H1 (cell line): ENCODE measurements at regions not wholly inside any gene's neighbourhood (a gene's known extent, or its start where the extent isn't known, plus 50 kb on each side); places are given as distances from the start of the nearest gene placed in this dataset.

Experiments
- CTCF ChIA-PET: fragments of 300-600 bp; sonication (Branson Sonifier 250); formaldehyde crosslinking; loops from one replicate; lab custom pipeline; 2021; ENCODE audit not compliant: partially characterized antibody; lab: Charles Lee
- POLR2A ChIA-PET: fragments of 300-600 bp; sonication (Branson Sonifier 250); formaldehyde crosslinking; loops from one replicate; lab custom pipeline; 2021; ENCODE audit warnings: inconsistent platforms; ENCODE audit not compliant: partially characterized antibody; lab: Charles Lee
- DNase-seq, 2 experiments: peaks; one replicate each; pipeline versions ENCODE4 v3.0.0 to v3.0.0-alpha.2; 2010 to 2022; ENCODE audit warnings: low spot score in 2 of 2, low read depth in 1 of 2, mixed read lengths in 1 of 2
- FAIRE-seq: peaks from 2 replicates; lab custom pipeline; 2011; peaks lifted over from hg19 to GRCh38; lab: Jason Lieb, UNC
- H2AFZ ChIP-seq: 2 replicates; pipeline ENCODE4 v1.8.1; 2012; ENCODE audit warnings: low read length, inconsistent platforms
- H2AK5ac ChIP-seq: 2 replicates; pipeline ENCODE4 v1.6.1; 2013; ENCODE audit warnings: low read depth, low read length
- H2BK120ac ChIP-seq: replicated peaks from 2 replicates; pipeline ENCODE3; 2013; ENCODE audit warnings: low read depth, low read length, inconsistent platforms
- H2BK12ac ChIP-seq: 2 replicates; pipeline ENCODE4 v1.6.1; 2013; ENCODE audit warnings: low read depth, low read length
- H2BK15ac ChIP-seq: 2 replicates; pipeline ENCODE4 v1.6.1; 2013; ENCODE audit warnings: low read length
- H2BK20ac ChIP-seq: 2 replicates; pipeline ENCODE4 v1.6.1; 2013; ENCODE audit warnings: low read length
- H2BK5ac ChIP-seq: 2 replicates; pipeline ENCODE4 v1.6.1; 2013; ENCODE audit warnings: low read depth, low read length
- H3K14ac ChIP-seq: 2 replicates; pipeline ENCODE4 v1.6.1; 2013; ENCODE audit warnings: inconsistent platforms; ENCODE audit not compliant: insufficient read length
- H3K18ac ChIP-seq: 2 replicates; pipeline ENCODE4 v1.6.1; 2013; ENCODE audit warnings: low read length; ENCODE audit errors: extremely low read depth
- H3K23ac ChIP-seq: 2 replicates; pipeline ENCODE4 v1.6.1; 2013; ENCODE audit warnings: inconsistent platforms; ENCODE audit not compliant: insufficient read length
- H3K23me2 ChIP-seq: 2 replicates; pipeline ENCODE4 v1.6.1; 2013; ENCODE audit warnings: low read depth, low read length
- H3K27ac ChIP-seq: 2 replicates; pipeline ENCODE4 v1.6.1; 2011; ENCODE audit warnings: low read depth, low read length, inconsistent platforms
- H3K27me3 ChIP-seq, 4 experiments: replicated peaks in 1 of 4; 1 replicate in 1 of 4; 2 replicates in 3 of 4; pipeline versions ENCODE4 v1.6.1 to v1.8.1; 2011 to 2013; ENCODE audit warnings: low read length in 3 of 4, mild to moderate bottlenecking in 3 of 4, inconsistent platforms in 2 of 4, mixed read lengths in 2 of 4, moderate library complexity in 1 of 4; ENCODE audit not compliant: control insufficient read depth in 3 of 4, insufficient read depth in 3 of 4; ENCODE audit errors: extremely low read depth in 1 of 4
- H3K36me3 ChIP-seq, 4 experiments: 2 replicates each; pipeline versions ENCODE4 v1.6.1 to v1.8.1; 2011 to 2013; ENCODE audit warnings: mild to moderate bottlenecking in 4 of 4, low read length in 3 of 4, moderate library complexity in 2 of 4, control low read depth in 1 of 4, inconsistent platforms in 1 of 4; ENCODE audit not compliant: insufficient read depth in 4 of 4, control insufficient read depth in 2 of 4
- H3K4ac ChIP-seq: replicated peaks from 2 replicates; pipeline ENCODE3; 2013; ENCODE audit warnings: low read length, low read depth, mixed read lengths, inconsistent platforms; ENCODE audit not compliant: insufficient read length
- H3K4me1 ChIP-seq, 4 experiments: replicated peaks in 1 of 4; 1 replicate in 1 of 4; 2 replicates in 3 of 4; pipeline versions ENCODE4 v1.6.1 to v1.8.1; 2011 to 2013; ENCODE audit warnings: low read length in 3 of 4, inconsistent platforms in 2 of 4, mixed read lengths in 1 of 4; ENCODE audit not compliant: insufficient read depth in 4 of 4, control insufficient read depth in 3 of 4
- H3K4me2 ChIP-seq, 2 experiments: 2 replicates each; pipeline versions ENCODE4 v1.6.1 to v1.8.1; 2011 to 2013; ENCODE audit warnings: low read depth in 2 of 2, low read length in 2 of 2, control low read depth in 1 of 2, inconsistent platforms in 1 of 2, mild to moderate bottlenecking in 1 of 2; ENCODE audit not compliant: insufficient read depth in 1 of 2
- H3K4me3 ChIP-seq, 4 experiments: fragments of 200-600, 300-600 bp in 1 of 4; sonication (generic), shearing (Covaris generic), sonication (Bioruptor Twin) in 1 of 4; 2 replicates each; pipeline versions ENCODE4 v1.5.1 to v1.8.1; 2011 to 2016; ENCODE audit warnings: low read length in 4 of 4, low read depth in 3 of 4, control low read depth in 2 of 4, inconsistent platforms in 2 of 4, mild to moderate bottlenecking in 2 of 4, mixed read lengths in 1 of 4, moderate library complexity in 1 of 4; ENCODE audit not compliant: insufficient read depth in 2 of 4; ENCODE audit errors: extremely low read depth in 1 of 4
- H3K56ac ChIP-seq: replicated peaks from 2 replicates; pipeline ENCODE3; 2013; ENCODE audit warnings: low read depth, mild to moderate bottlenecking, mixed read lengths, low read length, inconsistent platforms; ENCODE audit not compliant: insufficient read length
- H3K79me1 ChIP-seq: 2 replicates; pipeline ENCODE4 v1.6.1; 2013; ENCODE audit warnings: low read depth, low read length, control low read depth
- H3K79me2 ChIP-seq, 2 experiments: 2 replicates each; pipeline versions ENCODE4 v1.6.1 to v1.8.1; 2012 to 2013; ENCODE audit warnings: low read length in 2 of 2, mild to moderate bottlenecking in 2 of 2, inconsistent platforms in 1 of 2; ENCODE audit not compliant: insufficient read depth in 2 of 2, control insufficient read depth in 1 of 2
- H3K9ac ChIP-seq, 4 experiments: replicated peaks in 1 of 4; 1 replicate in 1 of 4; 2 replicates in 3 of 4; pipeline versions ENCODE4 v1.6.1 to v1.8.1; 2011 to 2013; ENCODE audit warnings: low read depth in 3 of 4, low read length in 3 of 4, control low read depth in 2 of 4, mild to moderate bottlenecking in 2 of 4, moderate library complexity in 2 of 4, inconsistent platforms in 1 of 4; ENCODE audit errors: extremely low read depth in 1 of 4
- H3K9me3 ChIP-seq, 2 experiments: 2 replicates each; pipeline versions ENCODE4 v1.6.1 to v1.8.1; 2012 to 2013; ENCODE audit warnings: mild to moderate bottlenecking in 2 of 2, moderate library complexity in 2 of 2, control low read depth in 1 of 2, inconsistent platforms in 1 of 2, low read depth in 1 of 2, low read length in 1 of 2, mixed read lengths in 1 of 2; ENCODE audit not compliant: insufficient read depth in 2 of 2
- H4K20me1 ChIP-seq, 2 experiments: replicated peaks in 1 of 2; 2 replicates each; pipeline versions ENCODE3 to v1.8.1; 2011 to 2013; ENCODE audit warnings: inconsistent platforms in 2 of 2, low read length in 2 of 2, mild to moderate bottlenecking in 1 of 2; ENCODE audit not compliant: insufficient read depth in 2 of 2, control insufficient read depth in 1 of 2
- H4K5ac ChIP-seq: 2 replicates; pipeline ENCODE4 v1.6.1; 2013; ENCODE audit warnings: low read length, low read depth, mixed read lengths, inconsistent platforms; ENCODE audit not compliant: insufficient read length
- H4K8ac ChIP-seq: 2 replicates; pipeline ENCODE4 v1.8.0; 2013; ENCODE audit warnings: mild to moderate bottlenecking, moderate library complexity, low read length, inconsistent platforms; ENCODE audit not compliant: insufficient read depth; ENCODE audit errors: extremely low read depth
- H4K91ac ChIP-seq: replicated peaks from 2 replicates; pipeline ENCODE3; 2013; ENCODE audit warnings: low read length, mixed read lengths, inconsistent platforms; ENCODE audit not compliant: insufficient read length
- ATF2 ChIP-seq: IDR thresholded peaks from 2 replicates; pipeline ENCODE4 v1.6.1; 2012; ENCODE audit warnings: low read length, inconsistent platforms
- CREB1 ChIP-seq: IDR thresholded peaks from 2 replicates; pipeline ENCODE4 v1.6.1; 2012; ENCODE audit warnings: inconsistent platforms
- KDM5A ChIP-seq: fragments of 200-600 bp; IDR thresholded peaks from 2 replicates; pipeline ENCODE4 v1.7.1; 2012; ENCODE audit warnings: mild to moderate bottlenecking, low read length, inconsistent platforms, mixed read lengths
- RAD21 ChIP-seq, 2 experiments: IDR thresholded peaks in 1 of 2; conservative IDR thresholded peaks in 1 of 2; 2 replicates each; pipeline ENCODE4 v1.6.1; 2011; ENCODE audit warnings: low read depth in 2 of 2, low read length in 2 of 2, improper control_type of control experiment in 1 of 2, inconsistent platforms in 1 of 2, mild to moderate bottlenecking in 1 of 2, moderate library complexity in 1 of 2
- RNF2 ChIP-seq: fragments of 200-900, 300-1000 bp; sonication (generic); IDR thresholded peaks from 2 replicates; pipeline ENCODE4 v1.7.1; 2016; ENCODE audit warnings: borderline replicate concordance, low read depth, mild to moderate bottlenecking, antibody characterized with exemption, low read length; ENCODE audit not compliant: poor library complexity, severe bottlenecking; ENCODE audit errors: missing control alignments
- TCF12 ChIP-seq: IDR thresholded peaks from 2 replicates; pipeline ENCODE4 v1.6.1; 2011; ENCODE audit warnings: low read depth, mild to moderate bottlenecking, low read length
- WGBS, 2 experiments: shearing (Covaris generic) in 1 of 2; methylation state at CpG; one replicate each; pipeline versions ENCODE4 v1.1.6 to v1.1.7; 2013 to 2015; ENCODE audit warnings: low lambda C conversion rate in 2 of 2, mixed read lengths in 2 of 2, inconsistent platforms in 1 of 2, low coverage in 1 of 2, missing lambda C conversion rate in 1 of 2; ENCODE audit not compliant: insufficient replicate concordance in 2 of 2, insufficient coverage in 1 of 2, insufficient read length in 1 of 2; ENCODE audit errors: extremely low coverage in 1 of 2, missing lambda C conversion rate in 1 of 2; 5-methylcytosine and 5-hydroxymethylcytosine counted together

GRCh38 chr22:49586244-49586748, 241.4 kb downstream of the BRD1 start:
- H2BK15ac ChIP-seq = no peak overlapping the region; the same call in none of the 2 replicates
- H3K4ac ChIP-seq = no peak overlapping the region
- H4K8ac ChIP-seq = no peak overlapping the region; the same call in 1 of the 2 replicates
- H4K5ac ChIP-seq = no peak overlapping the region
- no peak overlapping the region for H2AFZ ChIP-seq
- H3K4me3 ChIP-seq = no peak overlapping the region
- DNase-seq (no peak), FAIRE-seq (no peak)
- H3K79me2 ChIP-seq = no peaks in the 10 kb centered on the region
- peak overlapping the region; percentile 1; the same call in 1 of the 2 replicates for H2BK5ac ChIP-seq
- H3K9ac ChIP-seq = no peak overlapping the region
- no peaks in the 10 kb centered on the region for H3K9me3 ChIP-seq
- H3K79me1 ChIP-seq = no peaks in the 10 kb centered on the region
- no peak overlapping the region for H2BK120ac ChIP-seq
- H3K18ac ChIP-seq = no peak overlapping the region
- peak overlapping the region; percentile 13; the same call in 1 of the 2 replicates for H2BK12ac ChIP-seq
- no peaks in the 10 kb centered on the region for H3K36me3 ChIP-seq
- no peak overlapping the region for H3K27ac ChIP-seq
- H3K23me2 ChIP-seq = peaks cover 6% of the 10 kb centered on the region; the same call in 1 of the 2 replicates
- peaks cover 0 to 3% of the 10 kb centered on the region in 2 experiments for H4K20me1 ChIP-seq
- H3K4me1 ChIP-seq = no peaks in the 10 kb centered on the region
- H3K14ac ChIP-seq = no peak overlapping the region
- no peak overlapping the region for H3K4me2 ChIP-seq
- H4K91ac ChIP-seq = peak overlapping the region; percentile 70
- CTCF ChIA-PET = interaction anchor here (1.0 to 2.0 kb wide), 4 partner anchors 10 to 40 kb away, joined by 3 to 5 read pairs (median 4); no protein-coding TSS in a partner anchor
- H3K23ac ChIP-seq = no peak overlapping the region
- WGBS, 2 experiments = 92% methylated on average over 20 of the region's 20 CpGs; no CpG with 5 or more reads in 1 of the 2 experiments
- H2BK20ac ChIP-seq = no peak overlapping the region
- H3K27me3 ChIP-seq = no peaks in the 10 kb centered on the region
- POLR2A ChIA-PET = no interaction called here
- H2AK5ac ChIP-seq = no peak overlapping the region
- TF ChIP-seq ATF2 (no peak), RAD21 (IDR thresholded peaks at IDR 0.05 in 1 of 2, conservative IDR thresholded peaks at IDR 0.05 in 1 of 2; ENCODE audit: low read depth in 2 of 2, low read length in 2 of 2) (no peak), KDM5A (no peak), CREB1 (peak; percentile 83), TCF12 (no peak), RNF2 (no peak)
- TF ChIP-seq, all 59 proteins: peak for 1
- H3K56ac ChIP-seq = no peak overlapping the region
